Right renal pelvis (tissue), 4 donors: ENCODE measurements at regions not wholly inside any gene's neighbourhood (a gene's known extent, or its start where the extent isn't known, plus 50 kb on each side); places are given as distances from the start of the nearest gene placed in this dataset.

ENCODE experiments used
- DNase-seq, 4 donors: peaks; one replicate each; pipeline ENCODE4 v3.0.0-alpha.2; 2013; ENCODE audit warnings: low read depth in 4 of 4, low spot score in 3 of 4, missing footprints in 1 of 4

DNA sequence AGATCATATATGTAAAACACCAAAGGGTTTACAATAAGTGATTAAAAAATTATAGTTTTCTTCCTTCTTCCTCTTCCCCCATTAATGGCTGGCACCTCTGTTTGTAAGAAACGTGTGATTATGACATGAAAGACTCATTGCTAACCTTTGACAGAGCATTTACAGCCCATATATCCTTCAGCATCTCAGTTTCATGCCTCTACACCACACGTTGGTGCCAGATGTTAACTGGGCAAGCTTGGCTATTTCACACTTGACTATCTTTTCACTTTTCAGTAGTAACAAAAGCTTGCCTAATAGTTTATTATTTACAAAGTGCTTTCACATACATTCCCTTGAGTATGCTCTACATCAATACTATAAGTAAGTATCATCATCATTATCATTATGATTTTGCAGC is 65.3 kb upstream of the C1QTNF7 start:
- no peak for DNase-seq

DNA sequence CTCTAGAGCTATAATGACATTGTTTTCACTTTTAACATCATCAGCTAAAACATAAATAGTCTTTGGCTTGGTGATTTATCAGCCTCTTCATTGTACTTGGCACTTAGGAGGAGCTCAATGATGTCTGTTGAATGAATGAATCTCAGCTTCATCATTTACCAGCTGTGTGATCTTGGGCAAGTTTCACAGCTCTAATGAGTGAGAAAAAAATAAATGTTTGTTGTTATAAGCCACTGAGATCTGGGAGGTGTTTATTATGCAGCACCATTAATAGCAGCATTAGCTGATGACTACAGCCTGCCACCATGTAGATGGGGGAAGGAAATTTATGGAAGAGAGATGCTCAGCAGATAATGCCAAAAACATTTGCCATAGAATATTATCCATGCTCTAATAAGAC is 63.6 kb upstream of the C1QTNF7 start:
- no peak for DNase-seq

GRCh38 chr4:15365641-15366040 is 62.2 kb upstream of the C1QTNF7 start:
- DNase-seq: no peak

DNA sequence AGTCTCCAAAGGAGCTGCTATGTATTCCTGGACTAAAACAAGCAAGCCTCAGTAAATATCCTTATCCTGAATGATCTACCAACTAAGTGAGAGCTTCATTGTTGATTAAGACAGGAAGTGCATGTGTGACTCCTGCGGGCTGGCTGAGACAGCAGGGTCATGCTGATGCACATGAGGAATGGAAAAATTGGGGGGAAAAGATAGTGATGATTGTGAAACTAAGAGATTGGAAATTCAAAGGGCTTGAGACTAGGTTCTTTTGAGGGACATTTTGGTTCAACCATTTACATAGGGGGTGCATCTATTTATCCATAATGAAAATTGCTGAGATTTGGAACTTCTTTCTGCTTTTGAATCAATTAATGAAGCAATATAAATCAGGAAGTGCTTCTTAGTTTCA is 61.1 kb upstream of the C1QTNF7 start:
- no peak for DNase-seq

- DNase-seq: no peak
Measured at GRCh38 chr4:15368856-15369255, 59.0 kb upstream of the C1QTNF7 start.

- DNase-seq: no peak
Measured at GRCh38 chr4:15370296-15370695, 57.5 kb upstream of the C1QTNF7 start.

- no peak for DNase-seq
Measured at GRCh38 chr4:15373363-15373762, 54.5 kb upstream of the C1QTNF7 start.

- DNase-seq: no peak
Measured at GRCh38 chr4:15374656-15375055, 53.2 kb upstream of the C1QTNF7 start.

DNA sequence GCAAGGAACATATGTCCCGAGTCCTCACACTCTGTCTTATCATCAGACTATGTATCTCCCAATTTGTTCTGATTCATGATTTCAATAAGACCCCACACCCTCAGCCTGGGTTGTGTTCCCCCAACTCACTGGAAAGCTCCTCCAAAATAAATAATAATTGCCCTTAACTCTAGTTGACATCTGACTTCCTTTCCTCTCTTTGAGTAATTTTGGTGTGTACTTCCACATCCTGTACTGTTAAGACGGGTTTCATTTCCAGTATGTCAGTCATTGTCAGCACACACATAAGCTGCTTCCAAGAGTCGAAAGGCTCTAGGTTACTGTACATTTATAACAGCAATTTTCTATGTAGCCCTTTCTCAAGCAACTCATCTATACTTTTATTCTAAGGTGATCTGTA is 52.2 kb upstream of the C1QTNF7 start:
- DNase-seq: no peak

- DNase-seq: no peak
Measured at GRCh38 chr4:15376145-15376544, 51.7 kb upstream of the C1QTNF7 start.

DNA sequence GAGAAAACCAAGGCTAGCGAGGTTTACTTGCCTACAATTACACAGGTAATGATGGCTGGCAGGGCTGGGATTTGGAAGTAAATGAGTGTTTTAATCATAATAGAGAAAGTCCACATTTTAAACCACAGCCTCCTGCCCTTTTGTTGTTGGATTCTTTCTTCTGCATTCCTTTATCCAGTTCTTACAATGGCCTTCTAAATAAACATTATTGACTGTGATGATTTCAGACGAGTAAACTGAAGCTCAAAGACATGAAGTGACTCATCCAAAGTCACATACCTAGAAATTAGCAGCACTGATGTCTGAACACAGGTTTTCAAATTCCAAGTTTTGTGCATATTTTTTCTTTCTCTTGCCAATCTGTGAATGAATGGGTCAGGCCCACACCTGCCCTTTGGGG is 51.2 kb upstream of the C1QTNF7 start:
- DNase-seq: no peak
